Activated CD8-positive, alpha-beta T cell treated with anti-CD3 and anti-CD28 coated beads, Interleukin-2, amount 10 ng/mL, durations not matched to agents 7 days and 5 days (primary cell): ENCODE measurements at regions not wholly inside any gene's neighbourhood (a gene's known extent, or its start where the extent isn't known, plus 50 kb on each side); places are given as distances from the start of the nearest gene placed in this dataset.
"Not testable (repeated sequence)": the region's sequence is repeated elsewhere in the genome, so short reads cannot be mapped to it uniquely, and the experiment has no call there.

ENCODE experiments used
- ATAC-seq: fragments of 150-1000 bp; cut with Tn5 transposase; one replicate; pipeline ENCODE4 v1.10.0; 2021; ENCODE audit warnings: moderate library complexity
- CTCF ChIA-PET: fragments of 350-600 bp; sonication (Branson Sonifier 250); formaldehyde crosslinking; loops from one replicate; lab custom pipeline; 2021; ENCODE audit warnings: antibody characterized with exemption; lab: Charles Lee
- POLR2A ChIA-PET: fragments of 350-600 bp; sonication (Branson Sonifier 250); formaldehyde crosslinking; loops from one replicate; lab custom pipeline; 2021; ENCODE audit warnings: antibody characterized with exemption; lab: Charles Lee
- DNase-seq: peaks from one replicate; pipeline ENCODE4 v3.0.0-alpha.2; 2020
- H3K27ac Mint-ChIP-seq: one replicate; pipeline ENCODE4 v1.8.0; 2021; ENCODE audit warnings: mild to moderate bottlenecking, mixed read lengths
- H3K27me3 Mint-ChIP-seq: one replicate; pipeline ENCODE4 v1.8.0; 2021; ENCODE audit warnings: low read depth, mixed read lengths
- H3K36me3 Mint-ChIP-seq: one replicate; pipeline ENCODE4 v1.8.0; 2021; ENCODE audit warnings: low read depth, mixed read lengths
- H3K4me1 Mint-ChIP-seq: one replicate; pipeline ENCODE4 v1.8.0; 2021; ENCODE audit warnings: low read depth, mixed read lengths
- H3K4me3 Mint-ChIP-seq: one replicate; pipeline ENCODE4 v1.8.0; 2021; ENCODE audit warnings: mild to moderate bottlenecking, mixed read lengths
- H3K9me3 Mint-ChIP-seq: one replicate; pipeline ENCODE4 v1.8.0; 2022; ENCODE audit warnings: mixed read lengths; ENCODE audit not compliant: insufficient read depth

DNA sequence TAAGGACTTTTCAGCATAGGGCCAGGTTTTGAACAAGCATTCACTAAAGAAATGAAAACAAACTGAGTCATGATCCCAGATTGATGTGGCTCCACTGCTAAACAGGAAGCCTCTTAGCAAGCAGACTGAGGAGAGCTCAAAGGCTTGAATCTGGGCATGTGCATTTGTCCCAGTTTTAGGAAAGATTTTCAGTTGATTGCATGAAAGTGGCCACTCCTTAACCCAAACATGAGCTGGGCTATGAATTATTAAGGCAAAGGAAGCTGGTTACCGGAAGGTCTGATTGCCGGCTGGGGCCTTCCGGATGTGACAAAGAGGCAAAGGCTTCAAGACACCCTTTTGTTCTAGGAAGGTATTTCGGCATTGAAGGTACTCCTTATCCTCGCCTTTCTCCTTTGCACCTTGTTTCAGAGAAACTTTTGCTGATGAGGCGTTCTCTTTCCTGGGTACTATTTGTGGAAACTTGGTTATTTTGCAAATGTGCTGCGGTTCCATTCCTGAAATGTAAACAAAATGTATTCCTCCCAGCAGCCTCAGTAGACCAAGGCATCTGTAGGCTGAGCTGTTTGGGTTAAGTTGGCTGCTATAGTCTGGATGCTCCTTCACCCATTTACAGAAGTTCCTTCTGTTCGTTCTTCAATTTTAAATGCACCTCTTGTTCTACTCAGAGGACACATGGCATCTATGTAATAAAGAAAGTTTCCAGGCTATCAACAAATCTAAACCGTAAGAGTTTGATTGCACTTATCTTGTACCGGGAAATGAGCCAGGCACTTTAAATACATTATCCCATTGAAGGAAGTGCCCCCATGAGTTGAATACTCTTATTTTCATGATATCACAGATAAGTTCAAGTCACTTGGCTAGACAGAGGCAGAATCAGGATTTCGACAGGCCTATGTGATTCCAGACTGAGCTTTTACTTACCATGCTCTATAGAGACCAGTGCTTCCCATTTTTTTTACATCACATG is 115.6 kb upstream of the METAP2 start:
- no peaks in the 10 kb centered on the region for H3K9me3 Mint-ChIP-seq
- POLR2A ChIA-PET = no interaction called here
- no peaks in the 10 kb centered on the region for H3K4me1 Mint-ChIP-seq
- H3K4me3 Mint-ChIP-seq = no peak overlapping the region
- DNase-seq (no peak), ATAC-seq (no peak)
- no peaks in the 10 kb centered on the region for H3K36me3 Mint-ChIP-seq
- CTCF ChIA-PET = no interaction called here
- no peak overlapping the region for H3K27ac Mint-ChIP-seq
- no peaks in the 10 kb centered on the region for H3K27me3 Mint-ChIP-seq

DNA sequence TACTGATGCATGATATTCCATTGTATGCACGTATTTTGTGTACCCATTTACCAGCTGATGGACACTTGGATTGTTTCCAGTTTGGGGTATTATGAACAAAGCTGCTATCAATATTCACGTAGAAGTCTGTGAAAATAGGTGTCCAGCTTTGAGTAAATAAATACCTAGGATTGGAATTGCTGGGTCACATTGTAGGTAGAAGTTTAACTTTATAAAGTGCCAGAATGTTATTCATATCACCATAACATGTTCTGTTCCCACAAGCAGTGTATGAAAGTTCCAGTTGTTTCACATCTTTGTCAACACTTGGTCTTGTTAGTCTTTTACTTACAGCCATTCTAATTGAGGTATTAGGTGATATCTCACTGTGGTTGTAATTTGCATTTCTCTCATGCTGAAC is 108.0 kb upstream of the METAP2 start:
- no peak overlapping the region for H3K27ac Mint-ChIP-seq
- H3K36me3 Mint-ChIP-seq = no peaks in the 10 kb centered on the region
- CTCF ChIA-PET = no interaction called here
- POLR2A ChIA-PET = no interaction called here
- ATAC-seq = no peak
- H3K4me1 Mint-ChIP-seq = no peaks in the 10 kb centered on the region
- no peaks in the 10 kb centered on the region for H3K9me3 Mint-ChIP-seq
- DNase-seq = no peak
- no peak overlapping the region for H3K4me3 Mint-ChIP-seq
- H3K27me3 Mint-ChIP-seq = peaks cover 5% of the 10 kb centered on the region

DNA sequence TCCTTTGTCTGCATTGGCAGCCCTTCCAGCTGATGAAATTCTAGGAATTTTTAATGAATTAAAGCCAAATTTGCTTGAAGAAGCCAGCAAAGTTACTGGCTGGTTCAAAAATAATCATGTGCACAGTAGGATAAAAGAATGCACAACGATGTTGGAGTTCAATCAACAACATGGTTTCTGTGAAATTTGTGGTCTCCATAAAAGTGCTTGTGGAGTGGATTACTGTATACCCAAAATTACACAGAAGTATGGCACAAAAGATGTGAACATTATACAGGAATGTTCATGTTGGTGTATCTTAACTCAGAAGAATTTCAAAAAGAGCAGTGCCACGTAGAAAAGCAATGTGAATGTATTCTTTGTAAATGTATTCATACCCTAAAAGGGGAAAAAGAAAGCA is 105.0 kb upstream of the METAP2 start:
- ChIA-PET CTCF (no interaction called here), POLR2A (no interaction called here)
- no peak for ATAC-seq
- H3K4me1 Mint-ChIP-seq = no peaks in the 10 kb centered on the region
- H3K27me3 Mint-ChIP-seq = peaks cover 6% of the 10 kb centered on the region
- H3K4me3 Mint-ChIP-seq = no peak overlapping the region
- H3K27ac Mint-ChIP-seq = no peak overlapping the region
- DNase-seq = no peak
- H3K36me3 Mint-ChIP-seq = no peaks in the 10 kb centered on the region
- no peaks in the 10 kb centered on the region for H3K9me3 Mint-ChIP-seq

DNA sequence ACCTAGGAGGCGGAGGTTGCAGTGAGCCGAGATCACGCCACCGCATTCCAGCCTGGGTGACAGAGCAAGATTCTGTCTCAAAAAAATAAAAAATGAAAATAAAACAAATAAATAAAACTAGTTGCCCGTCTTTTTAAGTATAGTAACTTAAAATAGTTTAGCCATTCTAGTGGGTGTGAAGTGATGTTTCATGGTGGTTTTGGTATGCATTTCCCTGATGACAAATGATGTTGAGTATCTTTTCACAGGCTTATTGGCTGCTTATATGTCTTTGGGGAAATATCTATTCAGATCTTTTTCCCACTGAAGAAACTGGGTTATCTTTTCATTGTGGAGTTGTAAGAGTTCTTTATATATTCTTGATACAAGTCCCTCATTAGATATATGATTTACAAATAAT is 102.4 kb upstream of the METAP2 start:
- no peak overlapping the region for H3K4me3 Mint-ChIP-seq

DNA sequence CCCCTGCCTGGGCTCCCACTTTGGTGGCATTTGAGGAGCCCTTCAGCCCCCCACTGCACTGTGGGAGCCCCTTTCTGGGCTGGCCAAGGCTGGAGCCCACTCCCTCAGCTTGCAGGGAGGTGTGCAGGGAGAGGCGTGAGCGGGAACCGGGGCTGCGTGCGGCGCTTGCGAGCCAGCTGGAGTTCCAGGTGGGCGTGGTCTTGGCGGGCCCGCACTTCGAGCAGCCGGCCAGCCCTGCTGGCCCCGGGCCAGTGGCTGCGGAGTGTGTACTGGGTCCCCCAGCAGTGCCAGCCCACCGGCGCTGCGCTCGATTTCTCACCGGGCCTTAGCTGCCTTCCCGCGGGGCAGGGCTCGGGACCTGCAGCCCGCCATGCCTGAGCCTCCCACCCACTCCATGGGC is 94.5 kb upstream of the METAP2 start:
- POLR2A ChIA-PET, CTCF ChIA-PET, H3K36me3 Mint-ChIP-seq, H3K27ac Mint-ChIP-seq, H3K27me3 Mint-ChIP-seq, ATAC-seq, H3K9me3 Mint-ChIP-seq, DNase-seq, H3K4me1 Mint-ChIP-seq, H3K4me3 Mint-ChIP-seq: not testable (repeated sequence)

More for the DNA sequence above, 102.4 kb upstream of the METAP2 start:
- DNase-seq (no peak), ATAC-seq (no peak)
- Mint-ChIP-seq H3K27me3 (peaks cover 6% of the 10 kb centered on the region), H3K9me3 (no peaks in the 10 kb centered on the region), H3K4me1 (no peaks in the 10 kb centered on the region), H3K36me3 (no peaks in the 10 kb centered on the region), H3K27ac (no peak overlapping the region)
- ChIA-PET POLR2A (no interaction called here), CTCF (no interaction called here)

DNA sequence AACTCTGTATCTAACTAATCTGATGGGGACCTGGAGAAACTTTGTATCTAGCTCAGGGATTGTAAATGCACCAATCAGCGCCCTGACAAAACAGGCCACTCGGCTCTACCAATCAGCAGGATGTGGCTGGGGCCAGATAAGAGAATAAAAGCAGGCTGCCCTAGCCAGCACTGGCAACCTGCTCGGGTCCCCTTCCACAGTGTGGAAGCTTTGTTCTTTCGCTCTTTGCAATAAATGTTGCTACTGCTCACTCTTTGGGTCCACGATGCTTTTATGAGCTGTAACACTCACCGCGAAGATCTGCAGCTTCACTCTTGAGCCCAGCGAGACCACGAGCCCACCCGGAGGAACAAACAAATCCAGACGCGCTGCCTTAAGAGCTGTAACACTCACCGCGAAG is 93.6 kb upstream of the METAP2 start:
- H3K27ac Mint-ChIP-seq, H3K27me3 Mint-ChIP-seq, H3K4me3 Mint-ChIP-seq, CTCF ChIA-PET, ATAC-seq, DNase-seq, H3K9me3 Mint-ChIP-seq, H3K4me1 Mint-ChIP-seq, POLR2A ChIA-PET, H3K36me3 Mint-ChIP-seq: not testable (repeated sequence)

DNA sequence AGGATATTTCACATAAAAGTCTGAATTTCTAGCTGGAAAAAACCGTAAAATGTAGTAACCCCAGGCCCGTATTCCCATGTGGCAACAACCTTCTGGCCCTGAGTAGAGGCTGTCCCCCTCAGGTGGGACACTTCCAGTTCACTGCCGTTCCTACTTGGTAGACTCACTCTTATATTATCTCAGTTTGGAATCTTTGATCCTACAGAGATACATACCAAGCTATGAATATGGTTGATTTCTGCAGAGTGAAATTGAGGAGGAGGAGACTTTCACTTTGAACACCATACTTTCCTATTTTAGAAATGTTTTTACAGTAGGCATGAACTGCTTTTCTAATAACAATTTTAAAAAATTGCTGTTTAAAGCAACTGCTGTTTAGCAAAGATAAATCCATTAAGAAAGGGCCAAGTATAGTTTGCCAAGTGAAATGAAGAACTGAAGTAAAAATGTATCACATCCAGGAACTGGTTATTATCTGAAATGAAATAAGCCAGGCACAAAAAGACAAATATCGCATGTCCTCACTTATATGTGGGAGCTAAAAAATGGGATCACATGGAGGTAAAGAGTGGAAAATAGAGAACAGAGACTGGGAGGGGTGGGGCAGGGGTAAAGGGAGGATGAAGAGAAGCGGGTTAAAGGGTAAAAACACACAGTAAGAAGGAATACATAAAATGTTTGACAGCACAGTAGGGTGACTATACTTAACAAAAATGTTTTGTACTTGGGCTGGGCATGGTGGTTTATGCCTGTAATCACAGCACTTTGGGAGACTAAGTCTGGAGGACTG is 92.8 kb upstream of the METAP2 start:
- ATAC-seq (no peak), DNase-seq (no peak)
- POLR2A ChIA-PET = no interaction called here
- Mint-ChIP-seq H3K27me3 (no peaks in the 10 kb centered on the region), H3K27ac (no peak overlapping the region), H3K9me3 (no peaks in the 10 kb centered on the region), H3K4me1 (no peaks in the 10 kb centered on the region), H3K36me3 (no peaks in the 10 kb centered on the region), H3K4me3 (no peak overlapping the region)
- CTCF ChIA-PET = no interaction called here

DNA sequence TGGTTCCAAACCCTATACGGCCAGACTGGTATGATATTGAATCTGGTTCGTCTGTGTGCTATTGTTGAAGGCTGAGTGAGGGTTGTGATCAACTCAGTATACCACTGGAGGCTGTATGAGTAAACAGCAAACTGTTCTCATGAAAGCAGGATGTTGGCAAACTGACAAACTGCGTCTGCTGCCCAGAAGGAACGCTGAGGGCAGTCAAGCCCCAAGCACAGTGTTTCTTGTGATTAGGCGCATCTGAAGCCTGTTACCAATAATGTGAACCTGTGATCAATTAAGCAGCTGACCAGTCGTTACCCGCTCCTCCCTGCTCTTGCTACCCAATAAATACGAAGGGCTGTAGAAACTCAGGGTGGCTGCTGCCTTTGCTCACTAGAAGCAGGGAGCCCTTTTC is 90.0 kb upstream of the METAP2 start:
- H3K36me3 Mint-ChIP-seq, H3K27ac Mint-ChIP-seq, CTCF ChIA-PET, H3K4me3 Mint-ChIP-seq, DNase-seq, POLR2A ChIA-PET, ATAC-seq, H3K9me3 Mint-ChIP-seq, H3K4me1 Mint-ChIP-seq, H3K27me3 Mint-ChIP-seq: not testable (repeated sequence)

DNA sequence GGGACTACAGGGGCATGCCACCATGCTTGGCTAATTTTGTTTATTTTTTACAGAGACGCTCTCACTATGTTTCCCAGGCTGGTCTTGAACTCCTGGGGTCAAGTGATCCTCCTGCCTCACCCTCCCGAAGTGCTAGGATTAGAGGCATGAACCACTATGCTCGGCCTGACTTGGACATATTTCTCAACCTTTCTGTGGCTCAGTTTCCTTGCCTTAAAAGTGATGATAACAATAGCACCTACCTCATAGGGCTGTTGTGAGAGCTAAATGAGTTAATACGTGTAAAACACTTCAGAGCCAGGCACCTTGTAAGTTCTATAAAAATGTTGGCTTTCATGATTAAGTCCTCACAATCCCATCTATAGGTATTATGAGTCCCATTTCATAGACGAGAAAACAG is 89.2 kb upstream of the METAP2 start:
- no peaks in the 10 kb centered on the region for H3K27me3 Mint-ChIP-seq
- POLR2A ChIA-PET = no interaction called here
- no peak for ATAC-seq
- H3K4me3 Mint-ChIP-seq = no peak overlapping the region
- H3K36me3 Mint-ChIP-seq = no peaks in the 10 kb centered on the region
- H3K4me1 Mint-ChIP-seq = no peaks in the 10 kb centered on the region
- H3K27ac Mint-ChIP-seq = no peak overlapping the region
- DNase-seq = no peak
- no peaks in the 10 kb centered on the region for H3K9me3 Mint-ChIP-seq
- CTCF ChIA-PET = no interaction called here

DNA sequence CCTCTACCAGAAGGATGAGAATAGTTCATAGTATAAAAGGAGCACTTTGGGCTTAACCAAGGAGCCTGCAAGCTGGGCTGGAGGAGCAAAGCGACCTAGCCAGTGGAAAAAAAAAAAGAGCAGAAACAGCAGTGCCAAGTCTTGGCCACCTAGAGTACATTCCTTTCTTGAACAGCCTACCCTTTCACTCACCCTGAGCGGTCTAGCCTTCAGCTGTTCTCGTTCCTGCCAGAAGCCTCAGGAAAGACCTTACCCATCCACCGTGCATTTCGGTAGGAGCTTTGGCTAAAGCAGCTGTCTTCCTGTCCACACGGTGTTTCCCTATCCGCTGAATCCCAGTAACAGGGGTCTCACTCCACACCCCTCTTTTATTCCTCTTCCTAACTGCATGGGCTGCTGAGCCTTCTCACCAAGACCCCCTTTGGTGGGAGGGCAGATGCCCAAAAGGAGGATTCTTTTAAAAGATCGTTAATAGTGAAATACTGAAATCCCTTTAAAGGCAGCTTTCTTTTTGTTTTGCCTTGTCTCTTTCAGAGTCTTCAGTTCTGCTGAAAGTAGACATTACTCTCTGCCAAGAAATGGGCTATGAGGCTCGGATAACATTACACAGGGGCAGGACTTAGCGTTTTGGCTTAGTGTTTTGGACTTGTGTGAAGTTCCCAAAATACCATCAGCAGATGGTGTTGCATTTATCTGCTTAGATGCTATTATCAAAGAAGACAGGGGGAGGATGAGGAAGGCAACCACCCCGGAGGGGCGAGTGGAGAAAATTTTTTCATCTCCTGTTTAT is 88.5 kb upstream of the METAP2 start:
- Mint-ChIP-seq H3K9me3 (no peaks in the 10 kb centered on the region), H3K4me3 (no peak overlapping the region), H3K36me3 (no peaks in the 10 kb centered on the region), H3K27ac (no peak overlapping the region), H3K27me3 (no peaks in the 10 kb centered on the region), H3K4me1 (no peaks in the 10 kb centered on the region)
- ChIA-PET POLR2A (no interaction called here), CTCF (no interaction called here)
- DNase-seq (no peak), ATAC-seq (no peak)

DNA sequence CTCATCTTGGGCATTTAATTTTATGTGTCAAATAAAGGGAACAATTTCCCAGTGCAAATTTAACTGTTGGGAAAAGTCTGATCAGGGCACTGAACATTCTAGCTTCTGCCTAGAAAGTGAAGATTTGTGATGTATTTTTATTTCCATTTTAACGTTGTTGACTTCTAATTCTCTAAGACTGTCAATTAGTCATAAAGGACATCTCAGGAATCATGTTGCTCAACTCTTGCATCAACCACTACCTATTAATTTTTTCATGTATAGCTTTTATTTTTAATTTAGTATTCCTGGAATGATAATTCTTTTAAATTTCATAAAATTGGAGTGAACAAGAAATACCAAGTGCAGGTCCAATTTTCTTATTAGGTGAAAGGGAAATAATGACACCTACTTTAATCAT is 87.9 kb upstream of the METAP2 start:
- CTCF ChIA-PET = no interaction called here
- Mint-ChIP-seq H3K4me3 (no peak overlapping the region), H3K4me1 (no peaks in the 10 kb centered on the region), H3K27me3 (no peaks in the 10 kb centered on the region), H3K27ac (no peak overlapping the region), H3K9me3 (no peaks in the 10 kb centered on the region), H3K36me3 (no peaks in the 10 kb centered on the region)
- no peak for ATAC-seq
- POLR2A ChIA-PET = no interaction called here
- no peak for DNase-seq

DNA sequence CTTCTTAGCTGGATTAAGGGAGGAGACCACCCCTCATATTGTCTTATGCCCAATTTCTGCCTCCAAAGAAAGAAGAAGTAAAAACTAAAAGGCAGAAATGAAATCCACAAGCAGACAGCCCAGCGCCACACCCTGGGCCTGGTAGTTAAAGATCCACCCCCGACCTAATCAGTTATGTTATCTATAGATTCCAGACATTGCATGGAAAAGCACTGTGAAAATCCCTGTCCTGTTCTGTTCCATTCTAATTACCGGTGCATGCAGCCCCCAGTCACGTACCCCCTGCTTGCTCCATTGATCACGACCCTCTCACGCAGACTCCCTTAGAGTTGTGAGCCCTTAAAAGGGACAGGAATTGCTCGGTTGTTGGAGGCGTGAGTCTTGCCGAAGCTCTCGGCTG is 85.7 kb upstream of the METAP2 start:
- ATAC-seq, CTCF ChIA-PET, DNase-seq: not testable (repeated sequence)

More for the DNA sequence above, 85.7 kb upstream of the METAP2 start:
- H3K27ac Mint-ChIP-seq, H3K4me3 Mint-ChIP-seq, H3K9me3 Mint-ChIP-seq, H3K27me3 Mint-ChIP-seq, H3K36me3 Mint-ChIP-seq, POLR2A ChIA-PET, H3K4me1 Mint-ChIP-seq: not testable (repeated sequence)
